K562 (cell line): ENCODE measurements at regions not wholly inside any gene's neighbourhood (a gene's known extent, or its start where the extent isn't known, plus 50 kb on each side); places are given as distances from the start of the nearest gene placed in this dataset.

ENCODE experiments used
- ATAC-seq: fragments of 200-7000 bp; cut with Tn5 transposase; 3 replicates; pipeline ENCODE4 v1.9.1; 2020; ENCODE audit warnings: moderate library complexity
- BruUV-seq: library from RNA; stranded (reverse); fragments of 400-500 nt; replicated peaks from 2 replicates; lab custom pipeline; 2021; lab: Mats Ljungman, UMichigan
- CTCF ChIA-PET: fragments of 300-600 bp; formaldehyde crosslinking; extraction: SDS; loops from one replicate; lab custom pipeline; 2021; ENCODE audit warnings: low intra/inter-chr PET ratio; lab: Yijun Ruan, JAX
- POLR2A ChIA-PET: fragments of 300-600, 350-650 bp; sonication (Branson Sonifier 250); formaldehyde crosslinking; extraction: SDS; loops from one replicate; lab custom pipeline; 2021; ENCODE audit warnings: antibody characterized with exemption, inconsistent platforms; lab: Yijun Ruan, JAX
- DNase-seq, 4 experiments: peaks; one replicate each; pipeline versions ENCODE4 v3.0.0 to v3.0.0-alpha.2; 2011 to 2018; ENCODE audit warnings: low spot score in 3 of 4, mixed read lengths in 3 of 4; ENCODE audit errors: extremely low read depth in 1 of 4
- FAIRE-seq: peaks from 2 replicates; lab custom pipeline; 2011; peaks lifted over from hg19 to GRCh38; lab: Jason Lieb, UNC
- H2AFZ ChIP-seq: 2 replicates; pipeline ENCODE4 v1.6.0; 2011; ENCODE audit warnings: low read depth, low read length, control low read depth, inconsistent platforms
- H3K27ac ChIP-seq: fragments of 200-600 bp; 3 replicates; pipeline ENCODE4 v1.8.0; 2011; ENCODE audit warnings: low read depth, mild to moderate bottlenecking, control low read depth, inconsistent platforms, low read length, moderate library complexity, mixed read lengths; ENCODE audit errors: extremely low read depth
- H3K27me3 ChIP-seq, 2 experiments: fragments of 300-600 bp in 1 of 2; 2 replicates in 1 of 2; 3 replicates in 1 of 2; pipeline versions ENCODE4 v1.6.0 to v1.8.0; 2011; ENCODE audit warnings: inconsistent platforms in 2 of 2, low read length in 2 of 2, mild to moderate bottlenecking in 1 of 2, mixed read lengths in 1 of 2, moderate library complexity in 1 of 2; ENCODE audit not compliant: control insufficient read depth in 2 of 2, insufficient read depth in 2 of 2
- H3K36me3 ChIP-seq: fragments of 300-600 bp; 3 replicates; pipeline ENCODE4 v1.8.0; 2011; ENCODE audit warnings: mild to moderate bottlenecking, low read length, inconsistent platforms; ENCODE audit not compliant: control insufficient read depth, insufficient read depth
- H3K4me1 ChIP-seq, 2 experiments: fragments of 200-600 bp in 1 of 2; replicated peaks in 1 of 2; 2 replicates in 1 of 2; 3 replicates in 1 of 2; pipeline versions ENCODE4 v1.5.1 to v1.8.0; 2011; ENCODE audit warnings: inconsistent platforms in 2 of 2, low read length in 2 of 2, mild to moderate bottlenecking in 1 of 2, mixed read lengths in 1 of 2, moderate library complexity in 1 of 2; ENCODE audit not compliant: control insufficient read depth in 2 of 2, insufficient read depth in 2 of 2
- H3K4me2 ChIP-seq: 2 replicates; pipeline ENCODE4 v1.6.1; 2011; ENCODE audit warnings: low read length, control low read depth, inconsistent platforms, mixed read lengths; ENCODE audit not compliant: insufficient read depth
- H3K4me3 ChIP-seq: fragments of 200-600 bp; sonication (generic), shearing (Covaris generic); 2 replicates; pipeline ENCODE4 v1.5.1; 2016; ENCODE audit warnings: control low read depth, inconsistent platforms
- H3K79me2 ChIP-seq: fragments of 200-600 bp; 3 replicates; pipeline ENCODE4 v1.8.0; 2011; ENCODE audit warnings: low read length, inconsistent platforms; ENCODE audit not compliant: control insufficient read depth, insufficient read depth
- H3K9ac ChIP-seq, 2 experiments: 2 replicates each; pipeline versions ENCODE4 v1.6.0 to v1.6.1; 2011; ENCODE audit warnings: low read depth in 2 of 2, low read length in 2 of 2, control low read depth in 1 of 2, inconsistent platforms in 1 of 2, mild to moderate bottlenecking in 1 of 2, mixed read lengths in 1 of 2; ENCODE audit not compliant: insufficient read depth in 1 of 2
- H3K9me1 ChIP-seq: one replicate; pipeline ENCODE4 v1.6.0; 2011; ENCODE audit warnings: inconsistent platforms, mild to moderate bottlenecking, low read length, moderate library complexity; ENCODE audit not compliant: control insufficient read depth, insufficient read depth
- H3K9me3 ChIP-seq: replicated peaks from 2 replicates; pipeline ENCODE4 v1.5.1; 2011; ENCODE audit warnings: low read depth, low read length, inconsistent platforms; ENCODE audit not compliant: control insufficient read depth, insufficient read depth
- H4K20me1 ChIP-seq: replicated peaks from 2 replicates; pipeline ENCODE4 v1.6.1; 2011; ENCODE audit warnings: low read length, inconsistent platforms, mixed read lengths; ENCODE audit not compliant: control insufficient read depth, insufficient read depth
- JUNB ChIP-seq: fragments of 450-650 bp; formaldehyde crosslinking; conservative IDR thresholded peaks from 2 replicates; pipeline ENCODE4 v1.4.0; 2020; ENCODE audit warnings: mild to moderate bottlenecking
- KDM2B ChIP-seq: fragments of 250-450 bp; sonication (Bioruptor Pico); IDR thresholded peaks from 2 replicates; pipeline ENCODE4 v1.8.0; 2021; ENCODE audit warnings: mild to moderate bottlenecking, moderate library complexity
- MNT ChIP-seq, 2 experiments: fragments of 450-650 bp; conservative IDR thresholded peaks; 2 replicates each; pipeline ENCODE4 v1.6.1; 2017; ENCODE audit warnings: mild to moderate bottlenecking in 2 of 2, moderate library complexity in 2 of 2
- OTX1 ChIP-seq: fragments of 450-650 bp; formaldehyde crosslinking; IDR thresholded peaks from 2 replicates; pipeline ENCODE4 v1.4.0; 2022; ENCODE audit warnings: mild to moderate bottlenecking
- PYGO2 ChIP-seq: fragments of 450-650 bp; IDR thresholded peaks from 2 replicates; pipeline ENCODE4 v1.6.1; 2016; ENCODE audit warnings: mild to moderate bottlenecking, missing genetic modification characterization, moderate library complexity, missing compliant biosample characterization
- TRIM24 ChIP-seq, 2 experiments: fragments of 450-650 bp; IDR thresholded peaks; 2 replicates each; pipeline ENCODE4 v1.6.1; 2016
- ZBTB9 ChIP-seq: fragments of 450-650 bp; formaldehyde crosslinking; IDR thresholded peaks from 2 replicates; pipeline ENCODE4 v1.4.0; 2020; ENCODE audit warnings: mild to moderate bottlenecking, moderate library complexity
- ZNF785 ChIP-seq: fragments of 250-450 bp; sonication (Bioruptor Pico); IDR thresholded peaks from 2 replicates; pipeline ENCODE4 v1.4.0; 2020; ENCODE audit warnings: mild to moderate bottlenecking
- WGBS: fragments of 100-300 bp; shearing (Covaris generic); methylation state at CpG from one replicate; pipeline ENCODE4 v1.1.6; 2016; ENCODE audit warnings: low coverage, mixed read lengths; ENCODE audit not compliant: insufficient coverage; ENCODE audit errors: missing lambda C conversion rate; 5-methylcytosine and 5-hydroxymethylcytosine counted together
- in situ Hi-C: fragments of 300-500 bp; cut with MboI; formaldehyde crosslinking; loops from 4 replicates; pipeline ENCODE4 v1.15.0; 2018; ENCODE audit warnings: inconsistent platforms, mixed read lengths
- intact Hi-C: fragments of 100-400 bp; cut with micrococcal nuclease; formaldehyde crosslinking; loops from 2 replicates; pipeline ENCODE4 v1.14.2; 2022

GRCh38 chr10:9379183-9379582, 1324.7 kb downstream of the GATA3 start (continued):
- no peak for TF ChIP-seq MNT (conservative IDR thresholded peaks at IDR 0.05)
- no peak for TF ChIP-seq KDM2B
- no peak for TF ChIP-seq JUNB (CRISPR knock-in tag)
- TF ChIP-seq ZBTB9, result no peak
- no peak for TF ChIP-seq OTX1 (CRISPR knock-in tag)
- no peak for TF ChIP-seq PYGO2 (tag)
- no peak for TF ChIP-seq TRIM24 (IDR thresholded peaks at IDR 0.05)
- TF ChIP-seq, all 486 proteins: peak for 0

- 3% methylated on average over 4 of the region's 5 CpGs for WGBS
- CTCF ChIA-PET, result no interaction called here
- no peaks in the 10 kb centered on the region; the same call in 1 of the 2 replicates for H3K9me3 ChIP-seq
- H3K27ac ChIP-seq, result no peak overlapping the region
- in situ Hi-C loops (no loop called here), intact Hi-C loops (no loop called here)
- no peak overlapping the region for H2AFZ ChIP-seq
- FAIRE-seq, result no peak
- no peaks in the 10 kb centered on the region for H3K36me3 ChIP-seq
- no peaks in the 10 kb centered on the region for H3K4me1 ChIP-seq
- POLR2A ChIA-PET, result no interaction called here
- BruUV-seq, result no TSS peak
- no peaks in the 10 kb centered on the region for H3K9me1 ChIP-seq
- H4K20me1 ChIP-seq, result no peaks in the 10 kb centered on the region
- H3K4me3 ChIP-seq, result no peak overlapping the region
- no peak overlapping the region for H3K4me2 ChIP-seq
- no peak for ATAC-seq
- DNase-seq, result no peak
- H3K9ac ChIP-seq, result no peak overlapping the region
- H3K27me3 ChIP-seq, result no peaks in the 10 kb centered on the region
- no peaks in the 10 kb centered on the region for H3K79me2 ChIP-seq
- no peak for TF ChIP-seq ZNF785 (CRISPR knock-in tag)
Observed at GRCh38 chr10:9381733-9382532, 1327.4 kb downstream of the GATA3 start.
